H1 (cell line): ENCODE measurements at regions not wholly inside any gene's neighbourhood (a gene's known extent, or its start where the extent isn't known, plus 50 kb on each side); places are given as distances from the start of the nearest gene placed in this dataset.

Experiments
- CTCF ChIA-PET: fragments of 300-600 bp; sonication (Branson Sonifier 250); formaldehyde crosslinking; loops from one replicate; lab custom pipeline; 2021; ENCODE audit not compliant: partially characterized antibody; lab: Charles Lee
- POLR2A ChIA-PET: fragments of 300-600 bp; sonication (Branson Sonifier 250); formaldehyde crosslinking; loops from one replicate; lab custom pipeline; 2021; ENCODE audit warnings: inconsistent platforms; ENCODE audit not compliant: partially characterized antibody; lab: Charles Lee
- DNase-seq, 2 experiments: peaks; one replicate each; pipeline versions ENCODE4 v3.0.0 to v3.0.0-alpha.2; 2010 to 2022; ENCODE audit warnings: low spot score in 2 of 2, low read depth in 1 of 2, mixed read lengths in 1 of 2
- FAIRE-seq: peaks from 2 replicates; lab custom pipeline; 2011; peaks lifted over from hg19 to GRCh38; lab: Jason Lieb, UNC
- H2AFZ ChIP-seq: 2 replicates; pipeline ENCODE4 v1.8.1; 2012; ENCODE audit warnings: low read length, inconsistent platforms
- H2AK5ac ChIP-seq: 2 replicates; pipeline ENCODE4 v1.6.1; 2013; ENCODE audit warnings: low read depth, low read length
- H2BK120ac ChIP-seq: replicated peaks from 2 replicates; pipeline ENCODE3; 2013; ENCODE audit warnings: low read depth, low read length, inconsistent platforms
- H2BK12ac ChIP-seq: 2 replicates; pipeline ENCODE4 v1.6.1; 2013; ENCODE audit warnings: low read depth, low read length
- H2BK15ac ChIP-seq: 2 replicates; pipeline ENCODE4 v1.6.1; 2013; ENCODE audit warnings: low read length
- H2BK20ac ChIP-seq: 2 replicates; pipeline ENCODE4 v1.6.1; 2013; ENCODE audit warnings: low read length
- H2BK5ac ChIP-seq: 2 replicates; pipeline ENCODE4 v1.6.1; 2013; ENCODE audit warnings: low read depth, low read length
- H3K14ac ChIP-seq: 2 replicates; pipeline ENCODE4 v1.6.1; 2013; ENCODE audit warnings: inconsistent platforms; ENCODE audit not compliant: insufficient read length
- H3K18ac ChIP-seq: 2 replicates; pipeline ENCODE4 v1.6.1; 2013; ENCODE audit warnings: low read length; ENCODE audit errors: extremely low read depth
- H3K23ac ChIP-seq: 2 replicates; pipeline ENCODE4 v1.6.1; 2013; ENCODE audit warnings: inconsistent platforms; ENCODE audit not compliant: insufficient read length
- H3K23me2 ChIP-seq: 2 replicates; pipeline ENCODE4 v1.6.1; 2013; ENCODE audit warnings: low read depth, low read length
- H3K27ac ChIP-seq: 2 replicates; pipeline ENCODE4 v1.6.1; 2011; ENCODE audit warnings: low read depth, low read length, inconsistent platforms
- H3K27me3 ChIP-seq, 4 experiments: replicated peaks in 1 of 4; 1 replicate in 1 of 4; 2 replicates in 3 of 4; pipeline versions ENCODE4 v1.6.1 to v1.8.1; 2011 to 2013; ENCODE audit warnings: low read length in 3 of 4, mild to moderate bottlenecking in 3 of 4, inconsistent platforms in 2 of 4, mixed read lengths in 2 of 4, moderate library complexity in 1 of 4; ENCODE audit not compliant: control insufficient read depth in 3 of 4, insufficient read depth in 3 of 4; ENCODE audit errors: extremely low read depth in 1 of 4
- H3K36me3 ChIP-seq, 4 experiments: 2 replicates each; pipeline versions ENCODE4 v1.6.1 to v1.8.1; 2011 to 2013; ENCODE audit warnings: mild to moderate bottlenecking in 4 of 4, low read length in 3 of 4, moderate library complexity in 2 of 4, control low read depth in 1 of 4, inconsistent platforms in 1 of 4; ENCODE audit not compliant: insufficient read depth in 4 of 4, control insufficient read depth in 2 of 4
- H3K4ac ChIP-seq: replicated peaks from 2 replicates; pipeline ENCODE3; 2013; ENCODE audit warnings: low read length, low read depth, mixed read lengths, inconsistent platforms; ENCODE audit not compliant: insufficient read length
- H3K4me1 ChIP-seq, 4 experiments: replicated peaks in 1 of 4; 1 replicate in 1 of 4; 2 replicates in 3 of 4; pipeline versions ENCODE4 v1.6.1 to v1.8.1; 2011 to 2013; ENCODE audit warnings: low read length in 3 of 4, inconsistent platforms in 2 of 4, mixed read lengths in 1 of 4; ENCODE audit not compliant: insufficient read depth in 4 of 4, control insufficient read depth in 3 of 4
- H3K4me2 ChIP-seq, 2 experiments: 2 replicates each; pipeline versions ENCODE4 v1.6.1 to v1.8.1; 2011 to 2013; ENCODE audit warnings: low read depth in 2 of 2, low read length in 2 of 2, control low read depth in 1 of 2, inconsistent platforms in 1 of 2, mild to moderate bottlenecking in 1 of 2; ENCODE audit not compliant: insufficient read depth in 1 of 2
- H3K4me3 ChIP-seq, 4 experiments: fragments of 200-600, 300-600 bp in 1 of 4; sonication (generic), shearing (Covaris generic), sonication (Bioruptor Twin) in 1 of 4; 2 replicates each; pipeline versions ENCODE4 v1.5.1 to v1.8.1; 2011 to 2016; ENCODE audit warnings: low read length in 4 of 4, low read depth in 3 of 4, control low read depth in 2 of 4, inconsistent platforms in 2 of 4, mild to moderate bottlenecking in 2 of 4, mixed read lengths in 1 of 4, moderate library complexity in 1 of 4; ENCODE audit not compliant: insufficient read depth in 2 of 4; ENCODE audit errors: extremely low read depth in 1 of 4
- H3K56ac ChIP-seq: replicated peaks from 2 replicates; pipeline ENCODE3; 2013; ENCODE audit warnings: low read depth, mild to moderate bottlenecking, mixed read lengths, low read length, inconsistent platforms; ENCODE audit not compliant: insufficient read length
- H3K79me1 ChIP-seq: 2 replicates; pipeline ENCODE4 v1.6.1; 2013; ENCODE audit warnings: low read depth, low read length, control low read depth
- H3K79me2 ChIP-seq, 2 experiments: 2 replicates each; pipeline versions ENCODE4 v1.6.1 to v1.8.1; 2012 to 2013; ENCODE audit warnings: low read length in 2 of 2, mild to moderate bottlenecking in 2 of 2, inconsistent platforms in 1 of 2; ENCODE audit not compliant: insufficient read depth in 2 of 2, control insufficient read depth in 1 of 2
- H3K9ac ChIP-seq, 4 experiments: replicated peaks in 1 of 4; 1 replicate in 1 of 4; 2 replicates in 3 of 4; pipeline versions ENCODE4 v1.6.1 to v1.8.1; 2011 to 2013; ENCODE audit warnings: low read depth in 3 of 4, low read length in 3 of 4, control low read depth in 2 of 4, mild to moderate bottlenecking in 2 of 4, moderate library complexity in 2 of 4, inconsistent platforms in 1 of 4; ENCODE audit errors: extremely low read depth in 1 of 4
- H3K9me3 ChIP-seq, 2 experiments: 2 replicates each; pipeline versions ENCODE4 v1.6.1 to v1.8.1; 2012 to 2013; ENCODE audit warnings: mild to moderate bottlenecking in 2 of 2, moderate library complexity in 2 of 2, control low read depth in 1 of 2, inconsistent platforms in 1 of 2, low read depth in 1 of 2, low read length in 1 of 2, mixed read lengths in 1 of 2; ENCODE audit not compliant: insufficient read depth in 2 of 2
- H4K20me1 ChIP-seq, 2 experiments: replicated peaks in 1 of 2; 2 replicates each; pipeline versions ENCODE3 to v1.8.1; 2011 to 2013; ENCODE audit warnings: inconsistent platforms in 2 of 2, low read length in 2 of 2, mild to moderate bottlenecking in 1 of 2; ENCODE audit not compliant: insufficient read depth in 2 of 2, control insufficient read depth in 1 of 2
- H4K5ac ChIP-seq: 2 replicates; pipeline ENCODE4 v1.6.1; 2013; ENCODE audit warnings: low read length, low read depth, mixed read lengths, inconsistent platforms; ENCODE audit not compliant: insufficient read length
- H4K8ac ChIP-seq: 2 replicates; pipeline ENCODE4 v1.8.0; 2013; ENCODE audit warnings: mild to moderate bottlenecking, moderate library complexity, low read length, inconsistent platforms; ENCODE audit not compliant: insufficient read depth; ENCODE audit errors: extremely low read depth
- H4K91ac ChIP-seq: replicated peaks from 2 replicates; pipeline ENCODE3; 2013; ENCODE audit warnings: low read length, mixed read lengths, inconsistent platforms; ENCODE audit not compliant: insufficient read length
- CBX5 ChIP-seq: fragments of 300-800, 300-1000 bp; sonication (generic); IDR thresholded peaks from 2 replicates; pipeline ENCODE4 v1.7.1; 2016; ENCODE audit warnings: antibody characterized with exemption, low read length, low read depth
- CTBP2 ChIP-seq: IDR thresholded peaks from 2 replicates; pipeline ENCODE4 v1.7.0; 2011; ENCODE audit warnings: borderline replicate concordance, mild to moderate bottlenecking, moderate library complexity, mixed read lengths, low read length; ENCODE audit not compliant: insufficient read depth, insufficient read length
- E2F6 ChIP-seq: IDR thresholded peaks from 2 replicates; pipeline ENCODE4 v1.6.1; 2012; ENCODE audit warnings: inconsistent platforms
- HDAC6 ChIP-seq: IDR thresholded peaks from one replicate; pipeline ENCODE4 v1.7.1; 2012; ENCODE audit warnings: low read depth, mild to moderate bottlenecking, inconsistent platforms, low read length, moderate library complexity
- SRF ChIP-seq: IDR thresholded peaks from 2 replicates; pipeline ENCODE4 v1.6.1; 2011; ENCODE audit warnings: mild to moderate bottlenecking, low read depth, low read length, moderate library complexity
- WGBS, 2 experiments: shearing (Covaris generic) in 1 of 2; methylation state at CpG; one replicate each; pipeline versions ENCODE4 v1.1.6 to v1.1.7; 2013 to 2015; ENCODE audit warnings: low lambda C conversion rate in 2 of 2, mixed read lengths in 2 of 2, inconsistent platforms in 1 of 2, low coverage in 1 of 2, missing lambda C conversion rate in 1 of 2; ENCODE audit not compliant: insufficient replicate concordance in 2 of 2, insufficient coverage in 1 of 2, insufficient read length in 1 of 2; ENCODE audit errors: extremely low coverage in 1 of 2, missing lambda C conversion rate in 1 of 2; 5-methylcytosine and 5-hydroxymethylcytosine counted together

GRCh38 chr1:4213366-4213973 lies 313.4 kb upstream of the C1orf174 start:
- H4K91ac ChIP-seq = no peak overlapping the region
- H2BK120ac ChIP-seq = no peak overlapping the region
- H3K23ac ChIP-seq = no peak overlapping the region
- no peak overlapping the region for H3K14ac ChIP-seq
- no peaks in the 10 kb centered on the region for H4K20me1 ChIP-seq
- H3K4me3 ChIP-seq = no peak overlapping the region
- H3K79me1 ChIP-seq = no peaks in the 10 kb centered on the region
- no peak overlapping the region for H3K56ac ChIP-seq
- no peak overlapping the region for H2BK5ac ChIP-seq
- ChIA-PET CTCF (no interaction called here), POLR2A (no interaction called here)
- no peak overlapping the region for H4K8ac ChIP-seq
- H2AFZ ChIP-seq = no peak overlapping the region
- DNase-seq (no peak), FAIRE-seq (no peak)
- H2AK5ac ChIP-seq = no peak overlapping the region
- H3K79me2 ChIP-seq = no peaks in the 10 kb centered on the region
- no peaks in the 10 kb centered on the region; a peak in 1 of 8 replicates for H3K36me3 ChIP-seq
- H3K18ac ChIP-seq = no peak overlapping the region
- TF ChIP-seq HDAC6 (no peak), CTBP2 (no peak), E2F6 (no peak), SRF (no peak), CBX5 (no peak)
- no peak overlapping the region for H4K5ac ChIP-seq
- H3K27ac ChIP-seq = no peak overlapping the region
- 85% methylated on average over 18 of the region's 18 CpGs; no CpG with 5 or more reads in 1 of the 2 experiments for WGBS, 2 experiments
- H3K27me3 ChIP-seq = no peaks in the 10 kb centered on the region
- no peak overlapping the region for H2BK15ac ChIP-seq
- peaks cover 0 to 4% (median 0%) of the 10 kb centered on the region in 4 experiments; a peak in 2 of 7 replicates for H3K4me1 ChIP-seq
- H3K4me2 ChIP-seq = no peak overlapping the region
- no peaks in the 10 kb centered on the region; the same call in 1 of the 2 replicates for H3K23me2 ChIP-seq
- no peak overlapping the region for H3K4ac ChIP-seq
- no peak overlapping the region for H2BK12ac ChIP-seq
- no peak overlapping the region for H2BK20ac ChIP-seq
- no peak overlapping the region for H3K9ac ChIP-seq
- peaks cover 20 to 24% of the 10 kb centered on the region in 2 experiments for H3K9me3 ChIP-seq
